Upper lobe of right lung (tissue), 1 donor: ENCODE measurements at regions not wholly inside any gene's neighbourhood (a gene's known extent, or its start where the extent isn't known, plus 50 kb on each side); places are given as distances from the start of the nearest gene placed in this dataset.

Experiments
- ATAC-seq: fragments of 200-7000 bp; cut with Tn5 transposase; one replicate; pipeline ENCODE4 v1.9.1; 2020; ENCODE audit warnings: mild to moderate bottlenecking, moderate library complexity
- DNase-seq: peaks from one replicate; pipeline ENCODE4 v3.0.0-alpha.2; 2020
- H3K27ac ChIP-seq: fragments of 200-600 bp; one replicate; pipeline ENCODE4 v1.8.0; 2022
- H3K27me3 ChIP-seq: fragments of 200-600 bp; one replicate; pipeline ENCODE4 v1.8.0; 2022; ENCODE audit warnings: mild to moderate bottlenecking
- H3K36me3 ChIP-seq: fragments of 200-600 bp; one replicate; pipeline ENCODE4 v1.8.0; 2022
- H3K4me1 ChIP-seq: fragments of 200-600 bp; one replicate; pipeline ENCODE4 v1.8.0; 2022
- H3K4me3 ChIP-seq: fragments of 200-600 bp; one replicate; pipeline ENCODE4 v1.8.0; 2022; ENCODE audit warnings: mild to moderate bottlenecking
- H3K9me3 ChIP-seq: fragments of 200-600 bp; one replicate; pipeline ENCODE4 v1.8.0; 2022
- intact Hi-C: fragments of 100-400 bp; cut with DNase I; formaldehyde crosslinking; loops from one replicate; pipeline ENCODE4 v1.11.0; 2022
- TF ChIP-seq, protein P1 (sequence below): fragments of 200-600 bp; IDR thresholded peaks from one replicate; pipeline ENCODE4 v1.8.0; 2022; ENCODE audit warnings: antibody characterized with exemption
- donor health status: DM: no; HTN: yes; CAD: no; lungs with severe emphysema.

DNA sequence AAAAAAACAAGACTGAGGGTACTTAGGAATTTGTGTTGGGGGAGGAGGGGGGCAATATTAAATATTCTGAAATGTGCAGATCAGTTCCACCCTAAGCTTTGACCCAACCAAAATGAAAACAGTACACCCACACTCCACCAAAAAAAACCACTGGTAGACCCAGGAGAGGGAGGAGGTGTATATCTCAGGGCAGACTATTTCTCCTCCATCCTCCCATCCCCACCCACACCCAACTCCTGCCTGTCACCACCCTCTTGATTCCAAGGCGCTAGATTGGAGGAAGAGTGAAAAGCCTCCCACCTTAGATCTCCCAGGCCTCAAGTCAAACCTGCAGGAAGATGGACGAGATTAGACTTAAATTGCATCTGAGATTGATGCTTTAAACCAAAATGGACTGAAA is 76.6 kb upstream of the SRD5A3 start:
- intact Hi-C loops = no loop called here
- Histone ChIP-seq H3K9me3 (no peaks in the 10 kb centered on the region), H3K36me3 (no peaks in the 10 kb centered on the region), H3K27ac (no peak overlapping the region), H3K27me3 (no peaks in the 10 kb centered on the region), H3K4me1 (no peaks in the 10 kb centered on the region), H3K4me3 (no peak overlapping the region)
- no peak for ATAC-seq
- DNase-seq = no peak
- TF ChIP-seq, protein P1, sequence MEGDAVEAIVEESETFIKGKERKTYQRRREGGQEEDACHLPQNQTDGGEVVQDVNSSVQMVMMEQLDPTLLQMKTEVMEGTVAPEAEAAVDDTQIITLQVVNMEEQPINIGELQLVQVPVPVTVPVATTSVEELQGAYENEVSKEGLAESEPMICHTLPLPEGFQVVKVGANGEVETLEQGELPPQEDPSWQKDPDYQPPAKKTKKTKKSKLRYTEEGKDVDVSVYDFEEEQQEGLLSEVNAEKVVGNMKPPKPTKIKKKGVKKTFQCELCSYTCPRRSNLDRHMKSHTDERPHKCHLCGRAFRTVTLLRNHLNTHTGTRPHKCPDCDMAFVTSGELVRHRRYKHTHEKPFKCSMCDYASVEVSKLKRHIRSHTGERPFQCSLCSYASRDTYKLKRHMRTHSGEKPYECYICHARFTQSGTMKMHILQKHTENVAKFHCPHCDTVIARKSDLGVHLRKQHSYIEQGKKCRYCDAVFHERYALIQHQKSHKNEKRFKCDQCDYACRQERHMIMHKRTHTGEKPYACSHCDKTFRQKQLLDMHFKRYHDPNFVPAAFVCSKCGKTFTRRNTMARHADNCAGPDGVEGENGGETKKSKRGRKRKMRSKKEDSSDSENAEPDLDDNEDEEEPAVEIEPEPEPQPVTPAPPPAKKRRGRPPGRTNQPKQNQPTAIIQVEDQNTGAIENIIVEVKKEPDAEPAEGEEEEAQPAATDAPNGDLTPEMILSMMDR = no peak

DNA sequence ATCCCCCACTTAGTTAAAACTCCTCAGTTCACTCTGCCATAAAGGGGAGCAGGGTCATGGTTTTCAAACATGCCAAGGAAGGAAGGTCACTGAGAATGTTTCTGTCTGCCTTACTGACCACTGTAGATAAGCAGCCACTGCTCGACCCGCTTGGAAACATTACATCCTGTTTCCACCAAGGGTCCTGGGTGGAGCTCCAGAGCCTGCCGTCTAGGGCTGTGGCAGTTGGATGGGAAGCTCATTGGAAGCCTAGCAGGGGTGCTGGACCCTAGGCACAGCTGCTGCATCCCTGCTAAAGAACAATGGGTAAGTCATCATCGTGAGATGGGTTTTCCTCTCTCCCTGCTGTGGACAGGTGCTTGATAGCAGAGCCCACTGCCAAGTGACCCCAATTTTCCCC is 76.0 kb upstream of the SRD5A3 start:
- H3K9me3 ChIP-seq = no peaks in the 10 kb centered on the region
- no peak overlapping the region for H3K4me3 ChIP-seq
- DNase-seq (no peak), ATAC-seq (peak; percentile 73)
- TF ChIP-seq, protein P1 = no peak
- H3K36me3 ChIP-seq = no peaks in the 10 kb centered on the region
- no peaks in the 10 kb centered on the region for H3K27me3 ChIP-seq
- no peak overlapping the region for H3K27ac ChIP-seq
- H3K4me1 ChIP-seq = no peaks in the 10 kb centered on the region
- intact Hi-C loops = no loop called here

DNA sequence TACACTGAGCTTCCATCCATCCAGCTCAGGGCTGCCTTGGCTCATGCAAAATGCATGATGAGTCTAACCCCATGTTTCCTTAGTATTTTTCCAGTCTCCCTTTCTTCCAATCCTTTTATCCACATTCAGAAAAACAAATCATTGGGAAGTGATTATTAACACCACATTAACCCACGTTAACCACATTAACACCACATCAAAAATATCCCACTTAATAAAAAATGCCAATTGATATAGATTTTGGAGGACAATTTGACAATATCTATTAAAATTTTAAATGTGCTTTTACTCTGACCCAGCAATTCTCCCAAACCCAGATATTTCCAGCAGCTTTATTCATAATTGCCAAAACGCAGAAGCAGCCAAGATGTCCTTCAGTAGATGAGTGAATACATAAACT is 75.6 kb upstream of the SRD5A3 start:
- intact Hi-C loops = no loop called here
- Histone ChIP-seq H3K27ac (no peak overlapping the region), H3K4me3 (no peak overlapping the region), H3K27me3 (no peaks in the 10 kb centered on the region), H3K36me3 (no peaks in the 10 kb centered on the region), H3K4me1 (no peaks in the 10 kb centered on the region), H3K9me3 (no peaks in the 10 kb centered on the region)
- DNase-seq = no peak
- no peak for ATAC-seq
- TF ChIP-seq, protein P1 = no peak

DNA sequence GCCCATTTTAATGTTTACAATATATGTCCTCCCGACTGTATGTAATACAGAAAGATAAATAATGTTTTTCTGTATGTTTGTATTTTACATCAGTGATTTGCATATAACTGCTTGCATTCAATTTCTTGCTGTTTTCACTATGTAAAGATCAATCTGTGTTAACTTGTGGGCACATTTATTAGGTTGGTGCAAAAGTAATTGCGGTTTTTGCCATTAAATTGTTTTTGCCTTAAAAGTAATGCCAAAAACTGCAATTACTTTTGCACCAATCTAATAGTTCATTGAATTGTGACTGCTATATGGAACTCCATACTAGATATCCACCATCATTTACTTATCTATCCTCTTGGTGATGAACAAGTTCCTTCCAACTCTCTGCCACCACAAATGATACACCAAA is 73.9 kb upstream of the SRD5A3 start:
- no peaks in the 10 kb centered on the region for H3K36me3 ChIP-seq
- intact Hi-C loops = no loop called here
- no peak for ATAC-seq

DNA sequence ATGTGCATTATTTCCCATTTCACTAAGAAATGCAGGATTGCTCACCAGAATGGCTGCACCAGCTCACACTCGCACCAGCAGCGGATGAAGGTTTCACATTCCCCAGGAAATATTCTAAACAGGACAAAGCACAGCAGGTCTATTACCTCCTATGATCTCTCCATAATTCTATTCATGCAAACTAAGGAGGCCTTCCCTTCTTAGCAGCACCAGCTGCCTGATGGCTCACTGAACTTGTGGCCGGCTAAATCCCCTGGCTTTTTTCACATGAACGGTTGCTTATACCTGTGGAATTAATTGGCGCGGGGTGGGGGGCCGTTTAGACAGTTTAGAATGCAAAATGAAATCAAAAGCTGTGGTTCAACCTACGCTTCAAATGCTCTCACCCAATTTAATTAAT is 73.5 kb upstream of the SRD5A3 start:
- no peak for ATAC-seq
- intact Hi-C loops = no loop called here

More for the DNA sequence above, 73.9 kb upstream of the SRD5A3 start:
- TF ChIP-seq, protein P1 = no peak
- DNase-seq = no peak
- Histone ChIP-seq H3K27me3 (no peaks in the 10 kb centered on the region), H3K4me3 (no peak overlapping the region), H3K9me3 (no peaks in the 10 kb centered on the region), H3K4me1 (no peaks in the 10 kb centered on the region), H3K27ac (no peak overlapping the region)

DNA sequence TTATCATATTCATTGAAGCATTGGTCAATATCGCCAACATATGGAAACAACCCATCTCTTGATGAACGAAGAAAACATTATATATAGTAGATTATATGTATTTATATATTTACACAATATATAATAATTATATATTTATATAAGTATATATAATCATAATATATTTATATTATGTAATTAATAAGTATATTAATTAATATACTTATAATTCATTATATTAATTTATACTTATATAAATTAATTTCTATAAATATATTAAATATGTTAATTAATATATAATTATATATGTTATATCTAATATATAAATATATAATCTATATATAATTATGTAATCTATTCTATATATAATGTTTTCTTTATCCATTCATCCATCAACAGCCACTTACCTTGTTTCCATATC is 69.0 kb upstream of the SRD5A3 start:
- no peak for ATAC-seq
- TF ChIP-seq, protein P1 = no peak
- H3K4me1 ChIP-seq = no peaks in the 10 kb centered on the region
- no peaks in the 10 kb centered on the region for H3K9me3 ChIP-seq
- no peaks in the 10 kb centered on the region for H3K36me3 ChIP-seq
- H3K4me3 ChIP-seq = no peak overlapping the region
- intact Hi-C loops = no loop called here
- DNase-seq = no peak
- no peak overlapping the region for H3K27ac ChIP-seq
- H3K27me3 ChIP-seq = no peaks in the 10 kb centered on the region

More for the DNA sequence above, 73.5 kb upstream of the SRD5A3 start:
- H3K27ac ChIP-seq = no peak overlapping the region
- no peak for DNase-seq
- H3K36me3 ChIP-seq = no peaks in the 10 kb centered on the region
- TF ChIP-seq, protein P1 = no peak
- H3K27me3 ChIP-seq = no peaks in the 10 kb centered on the region
- H3K4me3 ChIP-seq = no peak overlapping the region
- no peaks in the 10 kb centered on the region for H3K4me1 ChIP-seq
- H3K9me3 ChIP-seq = no peaks in the 10 kb centered on the region
